ENCODE measurements at regions not wholly inside any gene's neighbourhood (a gene's known extent, or its start where the extent isn't known, plus 50 kb on each side); places are given as distances from the start of the nearest gene placed in this dataset.

DNA sequence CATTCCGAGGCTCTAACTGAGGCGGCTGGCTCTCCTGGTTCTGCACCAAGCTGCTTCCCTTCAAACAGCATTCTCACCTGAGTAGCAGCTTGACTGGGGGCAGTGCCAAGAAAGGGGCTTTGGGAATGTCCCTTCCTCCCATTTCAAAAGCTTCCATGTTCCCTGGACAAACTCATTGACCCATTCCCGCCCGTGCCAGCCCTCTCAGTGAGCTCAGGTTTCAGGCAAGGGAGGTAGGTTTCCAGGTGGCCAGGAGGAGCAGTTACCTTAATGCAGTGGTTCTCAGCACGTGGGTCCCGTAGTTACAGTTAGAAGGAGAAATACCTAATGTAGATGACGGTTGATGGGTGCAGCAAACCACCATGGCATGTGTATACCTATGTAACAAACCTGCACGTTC, 135.2 kb downstream of the ELOVL4 start:
- TF ChIP-seq CTCF (IDR thresholded peaks at IDR 0.05) (no peak), POLR2A (IDR thresholded peaks at IDR 0.05) (no peak)
